Retina (tissue), 1 donor: ENCODE measurements at regions not wholly inside any gene's neighbourhood (a gene's known extent, or its start where the extent isn't known, plus 50 kb on each side); places are given as distances from the start of the nearest gene placed in this dataset.

Source experiments
- DNase-seq: peaks from one replicate; pipeline ENCODE4 v3.0.0-alpha.2; 2016

GRCh38 chr5:2602451-2603271, 148.8 kb downstream of the IRX2 start:
- DNase-seq = no peak

DNA sequence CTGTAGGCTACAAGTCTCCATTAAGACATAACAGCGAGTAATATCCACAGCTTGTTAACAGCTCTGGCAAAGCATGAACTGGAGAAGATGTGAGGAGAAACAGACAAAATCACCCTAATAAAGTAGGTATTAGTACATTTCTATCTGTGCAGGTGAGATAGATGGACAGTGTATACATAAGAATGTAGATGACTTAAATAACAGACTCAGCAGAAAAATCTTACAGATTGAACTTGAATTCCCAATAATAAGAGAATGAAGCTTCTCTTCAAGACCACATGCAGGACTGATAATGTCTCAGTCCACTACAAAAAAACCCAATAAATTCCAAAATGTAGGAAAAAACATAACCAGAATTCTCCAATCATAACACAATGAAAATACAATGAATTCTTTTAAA, 153.0 kb downstream of the IRX2 start:
- no peak for DNase-seq

GRCh38 chr5:2594701-2595100, 156.8 kb downstream of the IRX2 start:
- no peak for DNase-seq

GRCh38 chr5:2592766-2593165, 158.7 kb downstream of the IRX2 start:
- DNase-seq = peak; percentile 44

GRCh38 chr5:2591777-2592453, 159.6 kb downstream of the IRX2 start:
- DNase-seq = peak; percentile 36

DNA sequence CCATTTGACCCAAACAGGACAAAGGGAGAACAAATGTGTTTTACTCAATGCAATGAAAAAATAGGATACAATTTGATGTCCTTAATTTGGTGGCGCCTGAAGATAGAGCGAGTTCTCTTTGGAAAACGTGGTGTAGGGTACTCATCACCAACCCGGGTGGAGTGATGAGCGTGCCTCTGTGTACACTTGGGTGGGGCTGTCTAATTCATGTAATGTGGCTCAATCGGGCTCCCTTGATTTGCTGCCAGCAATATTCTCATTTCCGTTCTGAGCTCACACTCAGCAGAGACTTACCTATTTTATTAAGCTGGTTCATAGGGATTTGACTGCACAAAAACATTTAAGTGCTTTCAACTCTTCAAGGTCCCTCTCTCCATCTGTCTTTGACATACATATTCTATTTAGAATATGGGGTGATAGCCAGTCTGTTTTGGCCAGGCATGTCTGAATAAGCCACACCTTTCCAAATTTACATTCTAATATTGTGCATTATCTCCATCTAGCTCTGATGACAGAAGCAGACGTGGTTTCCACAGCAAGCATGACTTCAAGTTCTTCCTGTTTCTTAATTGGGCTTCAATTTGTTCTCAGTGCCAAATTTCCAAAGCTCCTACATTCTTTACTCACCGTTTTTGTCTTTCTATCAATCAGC, 162.5 kb downstream of the IRX2 start:
- no peak for DNase-seq

GRCh38 chr5:2587189-2588031, 164.1 kb downstream of the IRX2 start:
- DNase-seq = no peak

- no peak for DNase-seq
Observed at GRCh38 chr5:2586016-2586715, 165.3 kb downstream of the IRX2 start.

DNA sequence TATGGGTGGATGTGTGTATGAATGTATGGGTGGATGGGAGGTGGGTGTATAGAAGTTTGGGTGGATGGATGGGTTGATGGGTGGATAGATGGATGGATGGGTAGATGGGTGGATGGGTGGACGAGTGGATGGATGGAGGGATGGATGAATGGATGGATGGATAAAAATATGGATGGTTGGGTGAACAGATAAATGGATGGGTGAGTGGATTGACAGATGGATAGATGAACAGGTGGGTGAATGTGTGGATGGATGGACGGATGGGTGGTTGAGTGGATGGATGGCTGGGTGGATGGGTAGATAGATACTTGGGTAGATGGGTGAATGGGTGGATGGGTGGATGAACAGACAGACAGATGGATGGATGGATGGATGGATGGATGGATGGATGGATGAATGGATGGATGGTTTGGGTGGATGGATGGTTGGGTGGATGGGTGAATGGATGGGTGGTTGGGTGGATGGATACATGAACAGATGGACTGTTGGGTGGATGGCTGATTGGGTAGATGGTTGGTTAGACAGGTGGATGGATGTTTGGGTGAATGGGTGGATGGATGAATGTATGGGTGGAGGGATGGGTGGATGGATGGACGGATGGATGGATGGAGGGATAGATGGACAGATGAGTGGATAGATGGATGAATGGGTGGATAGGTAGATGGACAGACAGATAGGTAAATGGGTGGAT, 166.8 kb downstream of the IRX2 start:
- no peak for DNase-seq

DNA sequence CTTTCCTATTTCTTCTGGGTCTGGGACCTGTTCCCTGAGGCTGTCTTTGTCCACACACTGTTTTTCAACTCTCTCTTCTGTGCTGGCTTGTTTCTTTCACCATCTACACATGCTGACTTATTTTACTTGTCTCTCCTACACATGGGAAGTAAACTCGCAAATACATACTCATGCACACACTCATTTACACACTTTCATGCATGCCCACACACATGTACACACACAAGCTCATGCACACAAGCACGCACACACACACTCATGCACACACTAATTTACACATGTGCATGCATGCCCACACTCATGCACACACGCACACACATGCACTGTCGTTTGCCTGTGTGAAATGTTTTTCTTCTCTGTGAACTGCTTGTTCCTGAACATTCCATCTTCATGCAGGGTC, 169.0 kb downstream of the IRX2 start:
- DNase-seq = no peak

DNA sequence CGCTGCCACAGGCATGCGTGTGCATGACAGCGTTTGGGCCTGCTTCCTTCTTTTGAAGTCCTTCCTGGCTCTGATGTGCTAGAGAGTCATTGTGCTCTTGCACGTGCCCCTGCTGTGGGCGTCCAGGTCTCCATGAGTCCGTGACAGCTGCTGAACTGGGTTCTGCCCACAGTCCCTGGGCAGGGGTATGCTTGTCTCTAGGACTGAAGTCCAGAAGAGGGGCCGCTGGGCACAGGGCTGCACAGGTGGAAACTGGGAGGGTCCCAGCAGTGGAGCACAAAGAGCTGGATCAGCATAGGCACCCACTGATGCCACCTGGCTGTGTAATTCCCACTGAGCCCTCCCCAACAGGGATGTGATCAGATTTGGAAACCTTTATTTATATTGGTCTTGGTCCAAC, 169.4 kb downstream of the IRX2 start:
- no peak for DNase-seq

DNA sequence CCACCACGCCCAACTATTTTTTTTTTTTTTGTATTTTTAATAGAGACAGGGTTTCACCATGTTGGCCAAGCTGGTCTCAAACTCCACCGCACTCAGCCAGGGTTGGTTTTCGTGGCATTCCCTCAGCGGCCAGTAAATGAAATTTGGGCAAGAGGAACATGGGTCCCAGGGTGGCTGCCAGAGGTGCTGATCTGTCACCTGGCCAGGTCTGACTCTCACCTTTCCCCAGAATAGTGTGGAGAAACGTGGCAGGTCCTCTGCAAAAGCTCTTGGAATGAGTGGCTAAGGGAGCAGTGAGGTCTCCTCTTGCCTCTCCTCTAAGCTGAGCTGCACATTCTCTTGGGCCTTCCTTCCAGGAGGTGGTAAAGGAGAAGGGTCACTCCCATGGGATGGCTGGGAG, 170.1 kb downstream of the IRX2 start:
- DNase-seq = no peak

DNA sequence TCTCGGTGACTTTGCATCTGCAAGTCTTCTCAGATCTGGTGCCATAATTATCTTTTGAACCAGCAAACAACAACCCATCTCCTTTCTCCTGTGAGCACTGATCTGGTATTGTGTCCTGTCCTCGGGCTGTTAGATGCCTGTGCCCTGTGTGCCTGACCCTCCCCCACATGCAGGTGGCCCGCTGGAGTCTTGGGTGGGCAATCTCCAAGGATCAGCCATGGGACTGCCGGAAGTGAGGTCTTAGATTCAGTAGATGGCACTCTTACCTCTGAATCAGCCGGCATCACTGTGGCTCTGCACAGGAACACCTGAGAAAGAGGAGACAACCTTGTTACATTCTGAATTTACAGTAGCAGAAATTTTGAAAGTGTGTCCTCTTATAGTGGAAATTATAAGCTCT, 172.4 kb downstream of the IRX2 start:
- DNase-seq = no peak

DNA sequence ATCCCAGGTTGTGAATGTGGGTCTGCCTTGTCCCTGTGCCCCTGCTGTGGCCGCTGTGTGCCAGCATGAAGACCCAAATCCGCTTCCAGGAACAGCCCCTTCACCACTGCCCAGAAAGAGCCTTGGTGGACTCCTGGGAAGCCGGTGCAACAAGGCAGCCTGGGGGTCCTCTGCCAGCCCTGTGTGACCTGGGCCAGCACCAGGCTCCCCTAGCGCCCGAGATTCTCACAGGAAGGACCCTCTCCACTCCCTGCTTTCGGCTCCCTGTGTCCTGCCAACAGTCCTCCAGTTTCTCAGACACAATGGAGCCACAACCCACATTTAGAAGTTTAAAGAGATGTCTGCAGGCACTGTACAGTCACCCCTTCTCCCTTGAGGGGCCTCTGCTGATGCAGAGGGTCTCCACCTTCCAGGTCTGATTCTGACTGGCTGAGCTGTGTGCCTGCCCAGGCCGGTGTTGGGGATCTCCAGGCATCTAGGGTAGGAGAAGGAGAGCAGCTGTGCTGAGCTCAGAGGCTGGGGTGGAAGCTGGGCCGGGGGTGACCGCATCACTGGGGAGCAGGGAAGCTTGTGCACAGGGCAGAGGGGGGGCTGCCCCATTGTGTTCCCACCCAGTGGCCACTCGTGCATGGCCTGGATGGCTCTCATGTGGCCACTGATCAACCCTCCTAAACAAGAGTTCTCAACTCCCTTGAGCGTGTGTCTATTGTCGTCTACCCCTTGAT, 174.0 kb downstream of the IRX2 start:
- no peak for DNase-seq

DNA sequence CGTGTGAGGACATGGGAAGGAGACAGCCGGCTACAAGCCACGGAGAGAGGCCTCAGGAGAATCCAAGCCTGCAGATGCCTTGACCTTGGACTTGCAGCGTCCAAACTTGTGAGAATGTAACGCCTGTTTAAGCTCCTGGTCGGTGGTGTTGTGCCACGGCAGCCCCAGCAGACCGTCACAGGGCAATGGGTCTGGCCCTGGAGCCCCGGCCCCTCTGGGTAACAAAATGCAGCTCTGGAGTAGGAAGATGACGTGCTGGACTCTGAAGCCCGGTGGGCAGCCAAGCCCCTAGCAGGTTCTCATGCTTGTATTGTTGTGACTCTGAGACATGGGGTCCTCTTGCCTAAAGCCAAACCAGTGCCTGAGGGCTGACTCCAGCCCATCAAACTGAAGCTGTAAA, 174.7 kb downstream of the IRX2 start:
- no peak for DNase-seq

GRCh38 chr5:2575871-2576270, 175.6 kb downstream of the IRX2 start:
- DNase-seq = no peak

DNA sequence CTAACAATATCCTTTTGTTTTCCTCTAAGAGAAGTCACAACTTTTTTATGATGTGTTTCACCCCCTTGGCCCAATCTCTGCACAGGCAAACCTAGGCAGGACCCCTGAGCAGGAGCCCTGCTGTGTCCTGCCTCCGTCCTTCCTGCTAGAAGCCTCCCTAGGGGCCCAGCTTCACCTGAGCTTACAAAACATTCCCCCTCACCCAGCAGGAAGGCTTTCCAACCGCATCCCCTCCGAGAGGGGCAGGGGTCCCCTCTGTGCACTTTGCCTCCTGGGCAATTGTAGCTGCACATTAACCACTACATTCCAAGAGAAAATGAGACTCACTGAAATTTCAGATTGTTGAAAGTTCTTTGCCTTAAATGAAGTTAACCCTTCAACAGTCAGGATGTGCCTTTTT, 176.2 kb downstream of the IRX2 start:
- DNase-seq = no peak

DNA sequence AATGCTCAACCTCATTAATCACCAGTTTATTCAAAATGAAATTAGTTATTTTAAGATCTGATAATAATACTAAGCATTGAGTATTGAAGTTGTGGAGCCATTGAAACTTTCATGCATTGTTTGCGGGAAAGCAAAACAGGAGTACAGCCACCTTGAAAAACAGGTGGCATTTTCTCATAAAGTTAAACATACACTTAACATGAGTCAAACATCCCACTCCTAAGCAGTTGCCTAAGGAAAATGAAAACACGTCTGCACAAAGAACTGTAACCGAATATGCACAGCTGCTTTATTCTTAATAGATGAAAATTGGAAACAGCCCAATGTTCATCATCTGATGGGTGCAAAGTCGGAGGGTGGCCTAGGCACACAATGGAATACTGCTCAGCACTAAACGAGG, 177.3 kb downstream of the IRX2 start:
- no peak for DNase-seq

GRCh38 chr5:2570586-2570985, 180.9 kb downstream of the IRX2 start:
- no peak for DNase-seq

DNA sequence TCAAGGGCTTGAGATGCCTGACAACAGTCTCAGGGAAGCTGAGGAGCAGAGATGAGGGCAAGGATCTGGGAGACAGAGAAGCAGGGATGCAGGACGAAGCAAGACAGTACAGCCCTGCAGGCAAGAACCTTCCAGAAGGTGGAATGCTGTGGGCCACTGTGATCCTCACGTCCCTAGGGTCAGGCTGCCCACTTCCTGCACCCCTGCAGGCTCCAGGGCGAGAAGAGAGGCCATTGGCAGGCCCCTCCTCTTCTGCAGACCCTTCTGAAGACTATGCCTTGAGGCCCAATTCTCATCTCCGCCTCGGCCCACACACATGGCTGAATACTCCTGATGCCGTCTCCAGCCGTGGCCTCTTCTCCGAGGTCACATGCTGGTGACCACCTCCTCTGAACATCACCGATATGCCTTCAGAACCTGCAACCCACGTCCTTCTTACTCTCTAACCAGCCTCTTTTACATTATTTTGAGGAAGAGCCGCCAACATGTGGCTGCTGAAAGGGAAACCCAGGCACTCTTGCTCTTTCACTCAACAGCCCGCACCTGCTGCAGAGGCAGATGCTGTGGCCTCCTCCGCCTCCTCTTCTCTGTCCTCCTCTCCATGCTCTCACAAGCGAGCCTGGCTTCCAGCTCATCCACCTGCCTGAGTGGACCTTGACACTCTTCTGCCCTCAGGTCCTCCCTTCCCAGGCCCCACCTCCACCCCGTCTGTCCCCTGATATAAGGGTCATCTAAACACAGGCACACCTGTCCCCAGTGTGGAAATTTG, 181.5 kb downstream of the IRX2 start:
- no peak for DNase-seq
